ENCODE measurements at regions not wholly inside any gene's neighbourhood (a gene's known extent, or its start where the extent isn't known, plus 50 kb on each side); places are given as distances from the start of the nearest gene placed in this dataset.
A peak's percentile ranks its signal among the peaks of the same experiment; 100 is the strongest.
"Not testable (repeated sequence)": the region's sequence is repeated elsewhere in the genome, so short reads cannot be mapped to it uniquely, and the experiment has no call there.

- no peak overlapping the region for H3K27ac Mint-ChIP-seq
- H3K4me1 Mint-ChIP-seq (ENCODE audit: low read depth): no peaks in the 10 kb centered on the region
- no peaks in the 10 kb centered on the region for H3K36me3 Mint-ChIP-seq (ENCODE audit: low read depth)
- H3K9me3 Mint-ChIP-seq: no peaks in the 10 kb centered on the region
- DNase-seq: no peak
- H3K27me3 Mint-ChIP-seq: peaks cover 2% of the 10 kb centered on the region
- H3K4me3 Mint-ChIP-seq: no peak overlapping the region
Measured at GRCh38 chr2:20499387-20499786, 52.5 kb downstream of the RHOB start.

GRCh38 chr2:20501974-20502373 lies 55.1 kb downstream of the RHOB start:
- DNase-seq: no peak
- H3K27me3 Mint-ChIP-seq: peaks cover 10% of the 10 kb centered on the region
- no peaks in the 10 kb centered on the region for H3K9me3 Mint-ChIP-seq

GRCh38 chr2:20502496-20502895 lies 55.6 kb downstream of the RHOB start:
- H3K27me3 Mint-ChIP-seq: peaks cover 11% of the 10 kb centered on the region
- not testable (repeated sequence) for H3K4me3 Mint-ChIP-seq; DNase-seq; H3K9me3 Mint-ChIP-seq; H3K27ac Mint-ChIP-seq; H3K4me1 Mint-ChIP-seq (ENCODE audit: low read depth); H3K36me3 Mint-ChIP-seq (ENCODE audit: low read depth)

More at GRCh38 chr2:20501974-20502373, 55.1 kb downstream of the RHOB start:
- Mint-ChIP-seq H3K27ac (no peak overlapping the region), H3K4me3 (no peak overlapping the region), H3K36me3 (ENCODE audit: low read depth) (no peaks in the 10 kb centered on the region), H3K4me1 (ENCODE audit: low read depth) (peaks cover 4% of the 10 kb centered on the region)

GRCh38 chr2:20504174-20504573 lies 57.3 kb downstream of the RHOB start:
- peaks cover 8% of the 10 kb centered on the region for H3K4me1 Mint-ChIP-seq (ENCODE audit: low read depth)
- H3K4me3 Mint-ChIP-seq: no peak overlapping the region
- no peak for DNase-seq
- no peaks in the 10 kb centered on the region for H3K36me3 Mint-ChIP-seq (ENCODE audit: low read depth)
- H3K9me3 Mint-ChIP-seq: no peaks in the 10 kb centered on the region
- no peak overlapping the region for H3K27ac Mint-ChIP-seq
- H3K27me3 Mint-ChIP-seq: peaks cover 11% of the 10 kb centered on the region

- Mint-ChIP-seq H3K4me1 (ENCODE audit: low read depth) (peaks cover 8% of the 10 kb centered on the region), H3K27ac (no peak overlapping the region), H3K36me3 (ENCODE audit: low read depth) (no peaks in the 10 kb centered on the region), H3K4me3 (no peak overlapping the region), H3K9me3 (no peaks in the 10 kb centered on the region), H3K27me3 (peaks cover 11% of the 10 kb centered on the region)
- no peak for DNase-seq
Measured at GRCh38 chr2:20506201-20506685, 59.4 kb downstream of the RHOB start.

GRCh38 chr2:20507166-20507692 lies 60.4 kb downstream of the RHOB start:
- Mint-ChIP-seq H3K27me3 (peaks cover 11% of the 10 kb centered on the region), H3K9me3 (no peaks in the 10 kb centered on the region), H3K4me3 (no peak overlapping the region), H3K36me3 (ENCODE audit: low read depth) (no peaks in the 10 kb centered on the region), H3K4me1 (ENCODE audit: low read depth) (peaks cover 8% of the 10 kb centered on the region), H3K27ac (peak overlapping the region; percentile 50)
- DNase-seq: no peak

- DNase-seq: no peak
- H3K27me3 Mint-ChIP-seq: peaks cover 9% of the 10 kb centered on the region
- no peak overlapping the region for H3K4me3 Mint-ChIP-seq
- no peaks in the 10 kb centered on the region for H3K9me3 Mint-ChIP-seq
- H3K27ac Mint-ChIP-seq: no peak overlapping the region
- no peaks in the 10 kb centered on the region for H3K36me3 Mint-ChIP-seq (ENCODE audit: low read depth)
- H3K4me1 Mint-ChIP-seq (ENCODE audit: low read depth): peaks cover 8% of the 10 kb centered on the region
Measured at GRCh38 chr2:20507711-20508110, 60.8 kb downstream of the RHOB start.

- Mint-ChIP-seq H3K4me1 (ENCODE audit: low read depth) (peaks cover 8% of the 10 kb centered on the region), H3K9me3 (no peaks in the 10 kb centered on the region), H3K36me3 (ENCODE audit: low read depth) (no peaks in the 10 kb centered on the region), H3K27ac (no peak overlapping the region), H3K27me3 (peaks cover 9% of the 10 kb centered on the region), H3K4me3 (no peak overlapping the region)
- DNase-seq: no peak
Measured at GRCh38 chr2:20509301-20509769, 62.5 kb downstream of the RHOB start.

- Mint-ChIP-seq H3K27ac (no peak overlapping the region), H3K27me3 (peaks cover 9% of the 10 kb centered on the region), H3K9me3 (no peaks in the 10 kb centered on the region), H3K4me3 (no peak overlapping the region), H3K36me3 (ENCODE audit: low read depth) (no peaks in the 10 kb centered on the region), H3K4me1 (ENCODE audit: low read depth) (peaks cover 8% of the 10 kb centered on the region)
- no peak for DNase-seq
Measured at GRCh38 chr2:20509770-20510490, 63.1 kb downstream of the RHOB start.

GRCh38 chr2:20511130-20511529 lies 64.3 kb downstream of the RHOB start:
- H3K4me1 Mint-ChIP-seq (ENCODE audit: low read depth): peaks cover 8% of the 10 kb centered on the region
- H3K36me3 Mint-ChIP-seq (ENCODE audit: low read depth): no peaks in the 10 kb centered on the region
- H3K27me3 Mint-ChIP-seq: peaks cover 6% of the 10 kb centered on the region
- no peak for DNase-seq
- H3K27ac Mint-ChIP-seq: no peak overlapping the region
- no peaks in the 10 kb centered on the region for H3K9me3 Mint-ChIP-seq
- H3K4me3 Mint-ChIP-seq: no peak overlapping the region

- H3K9me3 Mint-ChIP-seq: no peaks in the 10 kb centered on the region
Measured at GRCh38 chr2:20512061-20512605, 65.3 kb downstream of the RHOB start.

GRCh38 chr2:20513946-20514345 lies 67.1 kb downstream of the RHOB start:
- Mint-ChIP-seq H3K9me3 (no peaks in the 10 kb centered on the region), H3K4me1 (ENCODE audit: low read depth) (peaks cover 4% of the 10 kb centered on the region), H3K36me3 (ENCODE audit: low read depth) (no peaks in the 10 kb centered on the region), H3K4me3 (no peak overlapping the region), H3K27me3 (no peaks in the 10 kb centered on the region), H3K27ac (no peak overlapping the region)
- no peak for DNase-seq

More at GRCh38 chr2:20512061-20512605, 65.3 kb downstream of the RHOB start:
- Mint-ChIP-seq H3K4me1 (ENCODE audit: low read depth) (peaks cover 6% of the 10 kb centered on the region), H3K27ac (no peak overlapping the region), H3K27me3 (peaks cover under 1% of the 10 kb centered on the region), H3K4me3 (no peak overlapping the region), H3K36me3 (ENCODE audit: low read depth) (no peaks in the 10 kb centered on the region)
- no peak for DNase-seq

- Mint-ChIP-seq H3K4me1 (ENCODE audit: low read depth) (peaks cover 4% of the 10 kb centered on the region), H3K27ac (no peak overlapping the region), H3K27me3 (no peaks in the 10 kb centered on the region), H3K4me3 (no peak overlapping the region), H3K36me3 (ENCODE audit: low read depth) (no peaks in the 10 kb centered on the region), H3K9me3 (no peaks in the 10 kb centered on the region)
- no peak for DNase-seq
Measured at GRCh38 chr2:20514596-20515269, 67.9 kb downstream of the RHOB start.

GRCh38 chr2:20515290-20516220 lies 68.7 kb downstream of the RHOB start:
- peaks cover 4% of the 10 kb centered on the region for H3K4me1 Mint-ChIP-seq (ENCODE audit: low read depth)
- H3K27ac Mint-ChIP-seq: no peak overlapping the region
- no peaks in the 10 kb centered on the region for H3K27me3 Mint-ChIP-seq

More at GRCh38 chr2:20515290-20516220, 68.7 kb downstream of the RHOB start:
- DNase-seq: no peak
- Mint-ChIP-seq H3K36me3 (ENCODE audit: low read depth) (no peaks in the 10 kb centered on the region), H3K9me3 (no peaks in the 10 kb centered on the region), H3K4me3 (no peak overlapping the region)

Data from activated T-cell treated with anti-CD3 and anti-CD28 coated beads, Interleukin-2, amount 50 U/mL, for 24 hours (primary cell).